Hematopoietic multipotent progenitor cell treated with erythropoietin and hydrocortisone succinate and interleukin-3 and kit ligand, for 15 days (in vitro differentiated cells): ENCODE measurements at regions not wholly inside any gene's neighbourhood (a gene's known extent, or its start where the extent isn't known, plus 50 kb on each side); places are given as distances from the start of the nearest gene placed in this dataset.

Source experiments
- DNase-seq: peaks from one replicate; pipeline ENCODE4 v3.0.0-alpha.2; 2015; ENCODE audit warnings: low spot score

- no peak for DNase-seq
Observed at GRCh38 chr1:25055961-25056360, 125.9 kb upstream of the RUNX3 start.

- no peak for DNase-seq
Observed at GRCh38 chr1:25055324-25055780, 125.3 kb upstream of the RUNX3 start.

- DNase-seq, result no peak
Observed at GRCh38 chr1:25054526-25055323, 124.6 kb upstream of the RUNX3 start.

- DNase-seq, result no peak
Observed at GRCh38 chr1:25053576-25054250, 123.6 kb upstream of the RUNX3 start.

- no peak for DNase-seq
Observed at GRCh38 chr1:25051906-25052305, 121.8 kb upstream of the RUNX3 start.

DNA sequence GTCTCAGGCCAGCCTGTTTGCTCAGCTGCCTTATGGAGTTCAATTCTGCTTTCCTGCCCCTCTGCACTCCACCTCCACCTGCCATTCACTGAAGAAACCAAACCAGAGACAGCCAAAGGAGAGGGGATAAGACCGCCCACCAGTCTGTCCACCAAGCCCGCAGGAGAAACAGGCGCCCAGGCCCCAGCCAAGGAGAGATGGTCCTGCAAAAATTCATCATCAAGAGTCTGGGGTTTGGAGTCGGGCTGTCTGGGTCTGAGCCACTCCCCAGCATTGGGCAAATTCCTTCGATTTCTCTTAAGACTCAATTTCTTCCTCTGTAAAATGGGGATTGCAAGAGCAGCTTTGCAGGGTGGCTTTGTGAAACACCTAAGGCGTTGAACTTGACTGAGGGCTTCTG is 121.4 kb upstream of the RUNX3 start:
- no peak for DNase-seq

- DNase-seq, result no peak
Observed at GRCh38 chr1:25050165-25050564, 120.1 kb upstream of the RUNX3 start.

DNA sequence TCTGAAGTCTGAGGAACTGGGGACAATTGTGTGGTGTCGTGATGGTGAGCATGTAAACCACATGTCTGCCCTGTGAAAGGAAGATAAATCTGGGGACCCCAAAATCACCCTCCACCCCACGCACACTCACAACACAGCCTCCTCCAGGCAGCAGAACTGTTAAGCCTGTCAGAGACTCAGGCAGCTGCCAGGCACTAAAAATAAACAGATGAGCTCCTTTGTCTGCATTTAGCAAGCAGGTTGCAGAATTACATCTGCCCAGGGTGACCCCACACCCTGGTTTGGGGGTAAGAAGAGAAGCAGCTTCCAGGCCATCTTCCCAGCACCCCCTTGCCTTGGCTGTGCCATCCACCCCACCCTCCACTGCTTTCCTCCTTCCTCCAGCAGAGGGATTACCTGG is 119.1 kb upstream of the RUNX3 start:
- no peak for DNase-seq

GRCh38 chr1:25048728-25049127 is 118.7 kb upstream of the RUNX3 start:
- DNase-seq, result no peak

- no peak for DNase-seq
Observed at GRCh38 chr1:25047506-25048240, 117.6 kb upstream of the RUNX3 start.

DNA sequence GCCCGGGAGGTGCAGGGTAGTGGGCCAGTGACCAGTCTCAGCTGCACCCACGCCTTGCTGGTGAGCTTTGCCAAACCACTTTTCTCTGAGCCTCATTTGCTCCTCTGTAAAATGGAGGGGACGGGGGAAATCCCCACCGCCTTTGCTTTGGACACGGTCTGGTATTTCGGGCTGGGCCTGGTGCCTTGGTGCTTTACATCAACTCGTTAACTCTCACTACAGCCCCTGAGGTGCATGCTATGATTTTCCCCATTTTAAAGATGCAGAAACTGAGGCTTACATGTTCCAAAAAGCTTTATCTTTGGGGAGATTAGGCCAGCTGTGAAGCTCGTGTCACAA is 116.1 kb upstream of the RUNX3 start:
- no peak for DNase-seq

GRCh38 chr1:25045480-25046193 is 115.6 kb upstream of the RUNX3 start:
- no peak for DNase-seq

GRCh38 chr1:25043228-25043580 is 113.1 kb upstream of the RUNX3 start:
- no peak for DNase-seq

- DNase-seq, result no peak
Observed at GRCh38 chr1:25042331-25043227, 112.5 kb upstream of the RUNX3 start.

DNA sequence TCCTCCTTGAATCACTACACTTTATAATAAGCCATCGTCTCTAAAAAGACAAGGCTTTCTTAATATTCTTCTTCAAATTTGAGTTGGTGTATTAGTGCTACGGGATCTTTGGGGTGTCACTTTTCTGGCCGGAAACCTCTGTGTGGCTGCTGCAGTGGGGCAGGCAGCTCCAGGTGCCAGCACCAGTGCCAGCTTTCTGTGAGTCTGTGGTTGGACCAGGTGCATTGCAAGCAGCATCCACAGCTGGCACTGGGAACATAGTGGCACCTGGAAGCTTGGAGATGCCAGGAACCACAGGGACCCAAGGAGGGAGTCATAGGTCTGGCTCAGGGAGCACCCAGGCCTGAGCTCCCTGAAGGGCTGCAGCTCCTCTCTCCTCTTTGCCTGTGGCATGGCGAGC is 111.8 kb upstream of the RUNX3 start:
- DNase-seq, result no peak

DNA sequence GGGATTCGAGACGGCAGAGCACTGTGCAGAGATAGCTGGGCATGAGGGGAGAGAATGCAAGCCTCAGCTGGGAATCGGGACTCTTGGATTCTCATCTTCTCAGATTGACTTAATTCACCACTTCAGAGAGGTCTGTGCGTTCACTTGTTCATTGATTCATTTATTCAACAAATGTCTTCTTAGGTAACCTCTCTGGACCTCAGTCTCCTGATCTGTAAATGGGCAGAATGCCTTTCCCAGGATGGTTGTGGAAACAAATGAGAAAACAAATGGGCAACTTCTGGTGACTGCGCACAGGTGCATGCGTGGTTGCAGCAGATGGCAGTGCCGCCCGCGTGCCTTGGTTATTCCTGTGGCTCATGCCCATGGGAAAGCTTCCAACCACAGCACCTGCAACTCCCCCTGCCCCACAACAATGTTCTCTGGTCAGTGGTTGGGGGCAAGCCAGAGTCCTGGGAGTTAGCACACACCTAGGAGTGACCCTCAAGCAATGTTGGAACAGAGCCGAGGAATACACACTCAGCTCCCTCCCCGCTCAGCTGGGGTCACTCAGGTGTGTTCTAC is 110.1 kb upstream of the RUNX3 start:
- no peak for DNase-seq

GRCh38 chr1:25039229-25039628 is 109.2 kb upstream of the RUNX3 start:
- DNase-seq, result no peak

DNA sequence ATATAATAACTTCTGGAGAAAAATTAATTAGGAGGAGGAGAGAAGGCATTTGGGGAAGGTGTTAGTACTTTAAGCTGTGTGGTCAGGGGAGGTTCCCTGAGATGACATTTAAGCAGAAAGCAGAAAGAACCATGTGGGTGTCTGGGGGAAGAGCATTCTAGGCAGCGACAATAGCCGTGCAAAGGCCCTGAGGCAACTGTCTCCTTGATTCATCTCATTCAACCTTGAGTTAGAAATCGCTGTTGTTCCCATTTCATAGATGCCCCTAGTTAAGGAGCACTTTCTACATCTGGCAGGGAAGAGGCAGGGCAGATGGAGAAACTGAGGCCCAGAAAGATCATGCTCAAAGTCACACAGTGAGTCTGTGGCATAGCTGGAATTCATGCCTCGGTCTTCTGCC is 108.6 kb upstream of the RUNX3 start:
- no peak for DNase-seq

- peak; percentile 51 for DNase-seq
Observed at GRCh38 chr1:25037174-25038074, 107.3 kb upstream of the RUNX3 start.

DNA sequence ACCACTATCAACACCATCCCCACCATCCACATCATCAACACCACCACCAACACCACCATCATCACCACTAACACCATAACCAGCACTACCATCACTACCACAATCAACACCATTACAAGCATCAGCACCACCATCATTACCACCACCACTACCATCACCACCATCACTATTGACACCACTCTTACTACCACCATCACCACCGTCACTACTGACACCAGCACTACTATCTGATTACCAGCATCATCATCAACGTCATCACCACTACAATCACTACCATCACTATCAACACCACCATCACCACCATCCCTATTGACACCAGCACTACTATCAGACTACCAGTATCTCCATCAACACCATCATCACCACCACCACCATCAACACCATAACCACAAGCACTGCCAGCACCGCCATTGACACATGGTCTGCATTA is 106.1 kb upstream of the RUNX3 start:
- no peak for DNase-seq
